ENCODE measurements at regions not wholly inside any gene's neighbourhood (a gene's known extent, or its start where the extent isn't known, plus 50 kb on each side); places are given as distances from the start of the nearest gene placed in this dataset.

GRCh38 chr10:88117869-88118632 is 254.6 kb downstream of the PTEN start:
- no peak for TF ChIP-seq CTCF (conservative IDR thresholded peaks at IDR 0.05; ENCODE audit: low read depth)

GRCh38 chr10:88118729-88119128 is 255.3 kb downstream of the PTEN start:
- CTCF ChIA-PET: no interaction called here
- DNase-seq (ENCODE audit: low spot score): no peak
- POLR2A ChIA-PET (ENCODE audit: low non-redundant PET): no interaction called here
- no peak for TF ChIP-seq CTCF (conservative IDR thresholded peaks at IDR 0.05; ENCODE audit: low read depth)
- no peak overlapping the region for H3K27ac ChIP-seq

More at GRCh38 chr10:88117869-88118632, 254.6 kb downstream of the PTEN start:
- no peak overlapping the region for H3K27ac ChIP-seq
- no peak for DNase-seq (ENCODE audit: low spot score)
- ChIA-PET CTCF (no interaction called here), POLR2A (ENCODE audit: low non-redundant PET) (no interaction called here)

- POLR2A ChIA-PET (ENCODE audit: low non-redundant PET): no interaction called here
- TF ChIP-seq CTCF (conservative IDR thresholded peaks at IDR 0.05; ENCODE audit: low read depth): no peak
- DNase-seq (ENCODE audit: low spot score): no peak
- CTCF ChIA-PET: no interaction called here
- no peak overlapping the region for H3K27ac ChIP-seq
These were observed 255.7 kb downstream of the PTEN start for GRCh38 chr10:88119160-88119559.

- no peak overlapping the region for H3K27ac ChIP-seq
- no peak for TF ChIP-seq CTCF (conservative IDR thresholded peaks at IDR 0.05; ENCODE audit: low read depth)
- ChIA-PET CTCF (interaction anchor here (0.6 kb wide), 1 partner anchor 218 kb away, joined by 3 read pairs; no protein-coding TSS in a partner anchor), POLR2A (ENCODE audit: low non-redundant PET) (no interaction called here)
- DNase-seq (ENCODE audit: low spot score): no peak
These were observed 256.6 kb downstream of the PTEN start for GRCh38 chr10:88120075-88120474.

GRCh38 chr10:88120599-88121333 is 257.3 kb downstream of the PTEN start:
- TF ChIP-seq CTCF (conservative IDR thresholded peaks at IDR 0.05; ENCODE audit: low read depth): no peak
- DNase-seq (ENCODE audit: low spot score): no peak
- CTCF ChIA-PET: interaction anchor here (0.6 kb wide), 2 partner anchors 217 to 466 kb away, joined by 3 read pairs; no protein-coding TSS in a partner anchor
- no peak overlapping the region for H3K27ac ChIP-seq
- POLR2A ChIA-PET (ENCODE audit: low non-redundant PET): no interaction called here

- no peak overlapping the region for H3K27ac ChIP-seq
- ChIA-PET CTCF (interaction anchor here (0.6 kb wide), 1 partner anchor 466 kb away, joined by 3 read pairs; no protein-coding TSS in a partner anchor), POLR2A (ENCODE audit: low non-redundant PET) (no interaction called here)
- DNase-seq (ENCODE audit: low spot score): no peak
- TF ChIP-seq CTCF (conservative IDR thresholded peaks at IDR 0.05; ENCODE audit: low read depth): no peak
These were observed 257.9 kb downstream of the PTEN start for GRCh38 chr10:88121361-88121760.
